ENCODE measurements at regions not wholly inside any gene's neighbourhood (a gene's known extent, or its start where the extent isn't known, plus 50 kb on each side); places are given as distances from the start of the nearest gene placed in this dataset.

DNA sequence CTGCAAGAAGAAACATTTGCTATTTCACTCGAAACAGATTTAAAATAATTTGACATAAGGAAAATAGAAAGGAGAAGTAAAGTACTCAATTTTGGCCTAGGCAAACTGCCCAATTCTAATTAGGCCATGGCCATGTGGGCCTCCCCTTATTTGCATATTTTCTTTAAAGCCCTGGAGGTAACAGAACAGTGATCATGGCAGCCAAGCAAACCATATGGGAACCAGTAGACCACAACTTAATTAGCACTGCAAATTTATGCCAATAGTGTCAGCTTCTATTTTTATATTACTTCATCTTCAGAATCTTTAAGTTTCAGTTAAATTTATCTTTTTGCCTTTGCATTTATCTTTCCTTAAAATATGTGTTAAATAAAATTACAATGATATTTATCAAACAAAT is 63.3 kb upstream of the THSD7A start:
- Histone ChIP-seq H3K27me3 (ENCODE audit: control insufficient read depth in 2 of 2, insufficient read depth in 2 of 2, low read length in 2 of 2) (no peaks in the 10 kb centered on the region), H3K9me3 (ENCODE audit: control insufficient read depth in 2 of 2, low read length in 2 of 2) (no peaks in the 10 kb centered on the region), H3K4me3 (ENCODE audit: low read length in 2 of 2) (no peak overlapping the region), H3K9ac (ENCODE audit: low read depth in 1 of 2, low read length in 2 of 2) (no peak overlapping the region), H3K36me3 (ENCODE audit: control insufficient read depth in 2 of 2, insufficient read depth in 2 of 2, low read length in 2 of 2) (no peaks in the 10 kb centered on the region), H3K27ac (ENCODE audit: low read depth in 2 of 2, low read length in 2 of 2) (no peak overlapping the region), H3K4me1 (ENCODE audit: control insufficient read depth in 2 of 2, insufficient read depth in 2 of 2, low read length in 2 of 2) (no peaks in the 10 kb centered on the region)

DNA sequence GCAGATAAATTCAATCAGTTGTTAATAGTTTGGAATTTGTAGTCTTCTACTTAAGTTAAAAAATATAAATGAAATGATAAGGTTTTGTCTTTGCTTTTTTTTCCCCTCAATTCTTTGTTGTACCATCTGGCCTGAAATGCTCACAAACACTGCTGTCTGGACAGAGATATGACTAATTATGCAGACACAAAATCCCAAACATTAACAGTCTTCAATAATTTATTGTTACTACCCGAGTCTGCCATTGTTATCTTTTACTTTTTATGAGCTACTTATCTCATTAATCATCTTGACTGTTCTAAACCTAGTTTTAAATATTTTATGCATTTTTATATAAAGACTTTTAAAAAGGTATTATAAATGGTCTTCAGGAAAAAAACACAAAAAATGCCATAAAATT is 64.7 kb upstream of the THSD7A start:
- no peaks in the 10 kb centered on the region for H3K9me3 ChIP-seq (ENCODE audit: control insufficient read depth in 2 of 2, low read length in 2 of 2)
- H3K27ac ChIP-seq (ENCODE audit: low read depth in 2 of 2, low read length in 2 of 2): no peak overlapping the region
- H3K27me3 ChIP-seq (ENCODE audit: control insufficient read depth in 2 of 2, insufficient read depth in 2 of 2, low read length in 2 of 2): no peaks in the 10 kb centered on the region
- no peaks in the 10 kb centered on the region for H3K4me1 ChIP-seq (ENCODE audit: control insufficient read depth in 2 of 2, insufficient read depth in 2 of 2, low read length in 2 of 2)
- no peaks in the 10 kb centered on the region for H3K36me3 ChIP-seq (ENCODE audit: control insufficient read depth in 2 of 2, insufficient read depth in 2 of 2, low read length in 2 of 2)
- no peak overlapping the region for H3K4me3 ChIP-seq (ENCODE audit: low read length in 2 of 2)
- no peak overlapping the region for H3K9ac ChIP-seq (ENCODE audit: low read depth in 1 of 2, low read length in 2 of 2)

- H3K9ac ChIP-seq (ENCODE audit: low read depth in 1 of 2, low read length in 2 of 2): no peak overlapping the region
- no peak overlapping the region for H3K27ac ChIP-seq (ENCODE audit: low read depth in 2 of 2, low read length in 2 of 2)
- no peaks in the 10 kb centered on the region for H3K36me3 ChIP-seq (ENCODE audit: control insufficient read depth in 2 of 2, insufficient read depth in 2 of 2, low read length in 2 of 2)
- H3K4me1 ChIP-seq (ENCODE audit: control insufficient read depth in 2 of 2, insufficient read depth in 2 of 2, low read length in 2 of 2): no peaks in the 10 kb centered on the region
- H3K4me3 ChIP-seq (ENCODE audit: low read length in 2 of 2): no peak overlapping the region
- no peaks in the 10 kb centered on the region for H3K27me3 ChIP-seq (ENCODE audit: control insufficient read depth in 2 of 2, insufficient read depth in 2 of 2, low read length in 2 of 2)
- no peaks in the 10 kb centered on the region for H3K9me3 ChIP-seq (ENCODE audit: control insufficient read depth in 2 of 2, low read length in 2 of 2)
Measured at GRCh38 chr7:11899247-11899646, 67.2 kb upstream of the THSD7A start.

DNA sequence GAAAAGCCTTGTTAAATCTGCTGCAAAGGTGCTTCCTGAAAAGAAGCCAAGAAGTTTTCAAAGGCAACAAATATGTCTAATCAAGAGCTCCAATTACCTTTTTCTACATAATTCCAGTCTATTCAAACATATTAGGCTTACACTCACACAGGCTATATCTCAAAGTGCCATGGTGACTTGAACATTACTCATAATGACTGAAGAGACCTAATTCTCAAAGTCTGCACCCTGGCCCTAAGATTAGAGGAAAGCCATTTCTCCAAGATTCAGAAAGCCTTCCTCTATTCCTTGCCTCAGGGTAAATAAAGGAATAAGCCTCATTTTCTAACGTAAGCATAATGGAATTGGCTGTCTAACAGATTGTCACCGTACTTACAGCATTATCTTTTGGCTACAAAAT is 78.3 kb upstream of the THSD7A start:
- no peaks in the 10 kb centered on the region for H3K4me1 ChIP-seq (ENCODE audit: control insufficient read depth in 2 of 2, insufficient read depth in 2 of 2, low read length in 2 of 2)
- no peak overlapping the region for H3K4me3 ChIP-seq (ENCODE audit: low read length in 2 of 2)
- no peak overlapping the region for H3K9ac ChIP-seq (ENCODE audit: low read depth in 1 of 2, low read length in 2 of 2)
- H3K36me3 ChIP-seq (ENCODE audit: control insufficient read depth in 2 of 2, insufficient read depth in 2 of 2, low read length in 2 of 2): no peaks in the 10 kb centered on the region
- no peak overlapping the region for H3K27ac ChIP-seq (ENCODE audit: low read depth in 2 of 2, low read length in 2 of 2)
- no peaks in the 10 kb centered on the region for H3K9me3 ChIP-seq (ENCODE audit: control insufficient read depth in 2 of 2, low read length in 2 of 2)
- H3K27me3 ChIP-seq (ENCODE audit: control insufficient read depth in 2 of 2, insufficient read depth in 2 of 2, low read length in 2 of 2): no peaks in the 10 kb centered on the region

- Histone ChIP-seq H3K36me3 (ENCODE audit: control insufficient read depth in 2 of 2, insufficient read depth in 2 of 2, low read length in 2 of 2) (no peaks in the 10 kb centered on the region), H3K27ac (ENCODE audit: low read depth in 2 of 2, low read length in 2 of 2) (no peak overlapping the region), H3K9ac (ENCODE audit: low read depth in 1 of 2, low read length in 2 of 2) (no peak overlapping the region), H3K4me3 (ENCODE audit: low read length in 2 of 2) (no peak overlapping the region), H3K4me1 (ENCODE audit: control insufficient read depth in 2 of 2, insufficient read depth in 2 of 2, low read length in 2 of 2) (no peaks in the 10 kb centered on the region), H3K27me3 (ENCODE audit: control insufficient read depth in 2 of 2, insufficient read depth in 2 of 2, low read length in 2 of 2) (no peaks in the 10 kb centered on the region), H3K9me3 (ENCODE audit: control insufficient read depth in 2 of 2, low read length in 2 of 2) (no peaks in the 10 kb centered on the region)
Measured at GRCh38 chr7:11911900-11912299, 79.9 kb upstream of the THSD7A start.

GRCh38 chr7:11914645-11915044 is 82.6 kb upstream of the THSD7A start:
- H3K27ac ChIP-seq (ENCODE audit: low read depth in 2 of 2, low read length in 2 of 2): no peak overlapping the region
- H3K36me3 ChIP-seq (ENCODE audit: control insufficient read depth in 2 of 2, insufficient read depth in 2 of 2, low read length in 2 of 2): no peaks in the 10 kb centered on the region
- H3K27me3 ChIP-seq (ENCODE audit: control insufficient read depth in 2 of 2, insufficient read depth in 2 of 2, low read length in 2 of 2): no peaks in the 10 kb centered on the region
- no peak overlapping the region for H3K4me3 ChIP-seq (ENCODE audit: low read length in 2 of 2)
- H3K9me3 ChIP-seq (ENCODE audit: control insufficient read depth in 2 of 2, low read length in 2 of 2): no peaks in the 10 kb centered on the region
- no peaks in the 10 kb centered on the region for H3K4me1 ChIP-seq (ENCODE audit: control insufficient read depth in 2 of 2, insufficient read depth in 2 of 2, low read length in 2 of 2)
- no peak overlapping the region for H3K9ac ChIP-seq (ENCODE audit: low read depth in 1 of 2, low read length in 2 of 2)

DNA sequence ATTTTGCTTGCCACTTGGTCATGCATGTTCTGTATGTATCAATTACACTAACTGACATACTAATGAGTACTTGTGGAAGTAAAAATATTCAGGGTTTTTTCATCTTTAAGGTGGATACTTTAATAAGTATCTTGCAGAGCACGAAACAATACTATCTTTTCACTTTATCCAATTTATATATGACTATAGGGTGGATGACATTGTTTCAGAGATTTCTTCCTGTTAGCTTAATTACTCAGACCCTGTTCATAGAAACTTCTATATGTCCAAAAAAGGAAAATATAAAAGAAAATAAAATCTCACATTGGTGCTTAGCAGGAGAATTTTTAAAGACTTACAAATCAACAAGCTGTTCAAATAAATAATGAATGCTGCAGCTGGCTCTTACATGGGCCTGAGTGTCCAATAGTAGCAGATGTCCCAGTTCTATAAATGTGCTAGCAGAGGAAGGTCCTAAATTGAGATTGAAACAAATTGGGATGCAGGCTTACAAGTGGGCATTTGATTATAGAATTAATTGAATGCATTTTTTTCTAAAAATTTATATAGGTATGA is 91.5 kb upstream of the THSD7A start:
- H3K9me3 ChIP-seq (ENCODE audit: control insufficient read depth in 2 of 2, low read length in 2 of 2): no peaks in the 10 kb centered on the region
- no peak overlapping the region for H3K27ac ChIP-seq (ENCODE audit: low read depth in 2 of 2, low read length in 2 of 2)
- no peaks in the 10 kb centered on the region for H3K4me1 ChIP-seq (ENCODE audit: control insufficient read depth in 2 of 2, insufficient read depth in 2 of 2, low read length in 2 of 2)
- no peak overlapping the region for H3K4me3 ChIP-seq (ENCODE audit: low read length in 2 of 2)
- H3K9ac ChIP-seq (ENCODE audit: low read depth in 1 of 2, low read length in 2 of 2): no peak overlapping the region
- no peaks in the 10 kb centered on the region for H3K36me3 ChIP-seq (ENCODE audit: control insufficient read depth in 2 of 2, insufficient read depth in 2 of 2, low read length in 2 of 2)
- no peaks in the 10 kb centered on the region for H3K27me3 ChIP-seq (ENCODE audit: control insufficient read depth in 2 of 2, insufficient read depth in 2 of 2, low read length in 2 of 2)

- H3K9me3 ChIP-seq (ENCODE audit: control insufficient read depth in 2 of 2, low read length in 2 of 2): no peaks in the 10 kb centered on the region
- no peaks in the 10 kb centered on the region for H3K27me3 ChIP-seq (ENCODE audit: control insufficient read depth in 2 of 2, insufficient read depth in 2 of 2, low read length in 2 of 2)
- H3K36me3 ChIP-seq (ENCODE audit: control insufficient read depth in 2 of 2, insufficient read depth in 2 of 2, low read length in 2 of 2): no peaks in the 10 kb centered on the region
- no peaks in the 10 kb centered on the region for H3K4me1 ChIP-seq (ENCODE audit: control insufficient read depth in 2 of 2, insufficient read depth in 2 of 2, low read length in 2 of 2)
- H3K4me3 ChIP-seq (ENCODE audit: low read length in 2 of 2): no peak overlapping the region
- H3K9ac ChIP-seq (ENCODE audit: low read depth in 1 of 2, low read length in 2 of 2): no peak overlapping the region
- no peak overlapping the region for H3K27ac ChIP-seq (ENCODE audit: low read depth in 2 of 2, low read length in 2 of 2)
Measured at GRCh38 chr7:11931307-11931706, 99.3 kb upstream of the THSD7A start.

DNA sequence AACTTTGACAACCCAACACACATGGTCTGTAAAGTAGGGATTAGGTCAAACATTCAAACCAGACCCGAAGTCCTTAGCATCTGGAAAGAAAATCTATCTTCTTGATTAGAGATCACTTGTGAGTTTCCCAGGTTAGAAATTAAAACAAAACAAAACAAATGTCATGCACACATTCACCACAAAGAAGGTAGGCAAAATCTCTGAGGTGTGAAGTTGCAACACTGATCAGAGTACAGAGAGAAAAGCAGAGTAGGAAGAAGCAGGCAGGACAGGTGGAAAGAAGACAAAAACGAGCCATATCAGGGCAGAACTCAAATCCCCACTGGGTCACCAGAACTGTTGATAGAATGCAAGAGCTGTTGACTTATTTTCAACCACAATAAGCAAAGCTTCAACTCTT is 102.8 kb upstream of the THSD7A start:
- no peaks in the 10 kb centered on the region for H3K9me3 ChIP-seq (ENCODE audit: control insufficient read depth in 2 of 2, low read length in 2 of 2)

DNA sequence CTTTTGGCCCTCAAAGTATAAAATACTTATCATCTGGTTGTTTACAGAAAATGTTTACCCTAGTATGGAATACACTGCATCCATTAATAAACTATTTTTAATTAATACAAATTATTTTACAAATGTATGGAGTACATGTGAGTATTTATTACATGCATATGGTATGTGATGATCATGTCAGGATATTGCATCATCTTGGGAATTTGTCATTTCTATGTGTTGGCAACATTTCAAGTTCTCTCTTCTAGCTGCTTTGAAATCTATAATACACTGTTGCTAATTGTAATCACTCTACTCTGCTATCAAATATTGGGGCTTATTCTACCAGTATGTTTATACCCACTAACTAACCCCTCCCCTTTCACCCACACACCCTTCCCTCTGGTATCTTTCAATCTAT is 103.9 kb upstream of the THSD7A start:
- Histone ChIP-seq H3K36me3 (ENCODE audit: control insufficient read depth in 2 of 2, insufficient read depth in 2 of 2, low read length in 2 of 2) (no peaks in the 10 kb centered on the region), H3K27me3 (ENCODE audit: control insufficient read depth in 2 of 2, insufficient read depth in 2 of 2, low read length in 2 of 2) (no peaks in the 10 kb centered on the region), H3K4me3 (ENCODE audit: low read length in 2 of 2) (no peak overlapping the region), H3K9me3 (ENCODE audit: control insufficient read depth in 2 of 2, low read length in 2 of 2) (no peaks in the 10 kb centered on the region), H3K4me1 (ENCODE audit: control insufficient read depth in 2 of 2, insufficient read depth in 2 of 2, low read length in 2 of 2) (no peaks in the 10 kb centered on the region), H3K9ac (ENCODE audit: low read depth in 1 of 2, low read length in 2 of 2) (no peak overlapping the region), H3K27ac (ENCODE audit: low read depth in 2 of 2, low read length in 2 of 2) (no peak overlapping the region)

More for the DNA sequence above, 102.8 kb upstream of the THSD7A start:
- Histone ChIP-seq H3K36me3 (ENCODE audit: control insufficient read depth in 2 of 2, insufficient read depth in 2 of 2, low read length in 2 of 2) (no peaks in the 10 kb centered on the region), H3K4me3 (ENCODE audit: low read length in 2 of 2) (no peak overlapping the region), H3K27me3 (ENCODE audit: control insufficient read depth in 2 of 2, insufficient read depth in 2 of 2, low read length in 2 of 2) (no peaks in the 10 kb centered on the region), H3K9ac (ENCODE audit: low read depth in 1 of 2, low read length in 2 of 2) (no peak overlapping the region), H3K27ac (ENCODE audit: low read depth in 2 of 2, low read length in 2 of 2) (no peak overlapping the region), H3K4me1 (ENCODE audit: control insufficient read depth in 2 of 2, insufficient read depth in 2 of 2, low read length in 2 of 2) (no peaks in the 10 kb centered on the region)

DNA sequence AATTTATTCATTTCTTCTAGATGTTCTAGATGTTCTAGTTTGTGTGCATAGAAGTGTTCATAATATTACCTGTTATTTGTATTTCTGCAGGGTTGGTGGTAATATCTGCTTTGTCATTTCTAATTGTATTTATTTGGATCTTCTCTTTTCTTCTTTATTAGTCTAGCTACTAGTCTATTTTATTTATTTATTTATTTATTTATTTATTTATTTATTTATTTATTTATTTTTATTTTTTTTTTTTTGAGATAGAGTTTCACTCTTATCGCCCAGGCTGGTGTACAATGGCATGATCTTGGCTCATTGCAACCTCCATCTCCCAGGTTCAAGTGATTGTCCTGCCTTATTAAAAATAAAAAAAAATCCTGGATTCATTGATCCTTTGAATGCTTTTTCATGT is 114.8 kb upstream of the THSD7A start:
- Histone ChIP-seq H3K9me3 (ENCODE audit: control insufficient read depth in 2 of 2, low read length in 2 of 2) (no peaks in the 10 kb centered on the region), H3K36me3 (ENCODE audit: control insufficient read depth in 2 of 2, insufficient read depth in 2 of 2, low read length in 2 of 2) (no peaks in the 10 kb centered on the region)

More for the DNA sequence above, 114.8 kb upstream of the THSD7A start:
- Histone ChIP-seq H3K27ac (ENCODE audit: low read depth in 2 of 2, low read length in 2 of 2) (no peak overlapping the region), H3K4me1 (ENCODE audit: control insufficient read depth in 2 of 2, insufficient read depth in 2 of 2, low read length in 2 of 2) (no peaks in the 10 kb centered on the region), H3K4me3 (ENCODE audit: low read length in 2 of 2) (no peak overlapping the region), H3K27me3 (ENCODE audit: control insufficient read depth in 2 of 2, insufficient read depth in 2 of 2, low read length in 2 of 2) (no peaks in the 10 kb centered on the region), H3K9ac (ENCODE audit: low read depth in 1 of 2, low read length in 2 of 2) (no peak overlapping the region)

Data from mucosa of rectum (tissue), 2 donors.